ENCODE measurements at regions not wholly inside any gene's neighbourhood (a gene's known extent, or its start where the extent isn't known, plus 50 kb on each side); places are given as distances from the start of the nearest gene placed in this dataset.

DNA sequence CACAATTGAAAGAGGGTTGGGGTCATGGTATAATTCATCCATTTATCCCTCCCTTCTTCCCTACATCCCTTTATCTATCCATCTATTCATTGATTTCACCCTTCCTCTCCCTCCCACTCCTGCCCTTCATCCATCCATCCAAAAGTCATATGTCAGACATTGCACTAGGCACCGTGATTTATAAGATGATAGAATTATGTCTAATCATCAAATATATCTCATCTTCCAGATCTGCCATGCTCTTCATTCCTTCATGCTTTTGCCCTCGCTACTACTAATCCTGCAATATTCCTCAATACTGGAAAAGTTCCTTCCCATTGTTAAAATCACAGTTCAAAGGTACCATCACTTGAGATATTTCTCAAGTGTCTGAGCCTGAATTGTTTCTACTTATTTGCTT, 335.2 kb upstream of the CDH11 start:
- no peak for DNase-seq

- no peak for DNase-seq
Observed at GRCh38 chr16:65455761-65456160, 333.9 kb upstream of the CDH11 start.

GRCh38 chr16:65453646-65454045, 331.8 kb upstream of the CDH11 start:
- no peak for DNase-seq

DNA sequence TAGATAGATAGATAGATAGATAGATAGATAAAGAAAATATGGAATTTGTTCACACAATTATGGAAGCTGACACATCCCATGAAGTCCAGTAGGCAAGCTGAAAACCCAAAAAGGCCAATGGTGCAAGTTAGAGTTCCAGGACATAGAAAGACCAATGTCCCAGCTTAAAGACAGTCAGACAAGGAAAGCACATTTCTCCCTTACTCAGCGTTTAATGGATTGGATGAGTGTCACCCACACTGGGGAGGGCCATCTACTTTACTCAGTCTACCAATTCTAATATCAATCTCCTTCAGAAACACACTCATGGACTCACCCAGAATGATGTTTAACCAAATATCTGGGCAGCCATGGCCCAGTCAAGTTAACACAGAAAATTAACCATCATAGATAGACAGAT, 327.7 kb upstream of the CDH11 start:
- no peak for DNase-seq

DNA sequence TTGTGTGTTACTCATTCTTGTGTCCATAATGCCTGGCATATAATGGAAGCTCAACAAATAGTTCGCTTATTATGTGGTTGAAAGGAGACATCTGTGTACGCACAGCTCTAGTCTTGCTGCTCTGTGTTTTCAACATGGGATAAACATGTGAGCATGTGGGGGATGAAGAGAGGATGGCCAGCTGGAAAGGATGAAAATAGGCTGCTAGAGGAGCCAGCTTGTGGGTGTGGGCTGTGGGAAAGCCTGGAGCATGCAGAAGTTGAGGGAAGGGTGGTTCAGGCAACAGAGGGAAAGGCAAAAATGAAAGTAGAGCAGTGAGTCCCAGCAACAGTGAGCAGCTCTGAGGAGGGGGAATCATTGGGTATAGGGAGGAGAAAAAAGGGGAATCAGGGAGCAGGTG, 324.6 kb upstream of the CDH11 start:
- DNase-seq = peak; percentile 36

DNA sequence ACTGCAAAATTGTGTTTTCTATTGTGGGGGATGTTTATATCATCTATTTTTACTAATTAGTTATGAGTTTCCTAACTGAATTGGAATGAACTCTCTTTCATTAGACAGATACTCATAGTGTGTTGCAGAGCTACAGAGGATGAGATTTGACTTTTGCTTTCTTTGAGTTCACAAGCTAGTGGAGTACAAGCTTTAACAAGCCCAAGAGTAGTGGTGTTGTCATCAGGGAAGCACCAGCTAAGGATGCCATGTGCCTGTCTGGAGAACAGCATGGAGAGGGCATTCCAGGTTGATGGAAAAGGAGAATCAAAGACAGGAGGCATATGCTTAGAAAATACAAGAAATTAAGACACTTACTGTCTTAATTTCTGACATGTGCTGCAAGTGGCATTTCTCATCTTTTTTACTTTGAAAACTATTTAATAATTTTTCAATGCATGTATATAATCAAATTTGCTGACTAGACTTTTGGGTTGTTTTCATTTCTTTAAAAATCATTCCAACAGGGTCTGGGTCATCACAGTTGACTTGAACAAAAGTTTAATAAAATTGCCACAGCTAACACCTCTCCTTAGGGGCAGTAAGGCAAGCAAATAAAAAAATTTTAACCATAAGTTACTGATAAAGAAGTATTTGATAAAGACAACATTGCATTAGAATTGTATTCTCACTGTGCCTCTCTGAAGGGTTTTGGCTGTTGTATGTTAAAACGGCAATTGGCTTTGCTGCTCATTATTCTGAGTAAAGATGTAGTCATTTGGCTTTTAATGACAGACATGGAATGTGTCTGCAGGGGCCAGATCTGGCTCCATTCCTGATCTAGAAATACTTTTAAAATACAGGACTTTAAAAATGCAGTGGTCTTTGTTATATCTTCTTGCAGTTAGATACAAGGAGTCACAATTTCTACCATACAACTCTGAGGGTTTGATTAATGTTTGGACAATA, 323.7 kb upstream of the CDH11 start:
- no peak for DNase-seq

DNA sequence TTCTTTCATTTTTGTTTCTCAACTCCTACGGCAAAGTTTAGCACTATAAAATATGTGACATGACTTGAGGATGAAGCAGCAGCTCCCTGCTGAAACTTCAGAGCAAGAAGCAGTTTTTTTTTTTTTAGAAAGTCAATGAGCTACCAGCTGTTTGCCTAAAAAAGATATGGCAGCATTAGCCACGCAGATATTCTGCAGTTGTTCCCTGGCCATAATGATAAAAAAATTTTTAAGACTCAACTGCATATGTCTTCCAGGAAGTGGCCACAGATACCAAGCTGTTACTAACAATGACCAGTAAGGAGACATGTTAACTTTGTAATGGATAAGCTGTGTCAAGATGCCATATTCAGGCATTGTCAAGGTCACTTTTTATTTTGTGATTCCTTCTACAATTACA, 319.6 kb upstream of the CDH11 start:
- no peak for DNase-seq

- DNase-seq = no peak
Observed at GRCh38 chr16:65429504-65430181, 307.8 kb upstream of the CDH11 start.

- no peak for DNase-seq
Observed at GRCh38 chr16:65426484-65426883, 304.6 kb upstream of the CDH11 start.

GRCh38 chr16:65422934-65423333, 301.1 kb upstream of the CDH11 start:
- DNase-seq = no peak

DNA sequence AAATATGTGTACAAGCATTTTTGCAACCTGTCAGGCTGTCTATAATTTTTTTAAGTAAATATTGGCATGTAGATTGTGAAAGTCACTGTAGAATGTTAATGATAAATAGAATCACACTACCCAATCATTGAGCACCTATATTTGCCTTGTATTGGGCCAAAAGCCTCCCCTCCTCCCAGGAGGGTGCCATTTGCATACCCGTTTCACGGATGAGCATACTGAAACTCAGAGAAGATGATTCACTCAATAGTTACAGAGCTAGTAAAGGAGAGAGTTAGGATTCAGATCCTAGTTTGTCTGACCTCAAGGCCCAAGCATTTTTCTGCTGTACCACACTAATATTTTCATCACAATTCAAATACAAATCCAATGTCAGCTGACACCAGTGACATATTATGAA, 299.7 kb upstream of the CDH11 start:
- DNase-seq = no peak

GRCh38 chr16:65418435-65418834, 296.6 kb upstream of the CDH11 start:
- DNase-seq = no peak

DNA sequence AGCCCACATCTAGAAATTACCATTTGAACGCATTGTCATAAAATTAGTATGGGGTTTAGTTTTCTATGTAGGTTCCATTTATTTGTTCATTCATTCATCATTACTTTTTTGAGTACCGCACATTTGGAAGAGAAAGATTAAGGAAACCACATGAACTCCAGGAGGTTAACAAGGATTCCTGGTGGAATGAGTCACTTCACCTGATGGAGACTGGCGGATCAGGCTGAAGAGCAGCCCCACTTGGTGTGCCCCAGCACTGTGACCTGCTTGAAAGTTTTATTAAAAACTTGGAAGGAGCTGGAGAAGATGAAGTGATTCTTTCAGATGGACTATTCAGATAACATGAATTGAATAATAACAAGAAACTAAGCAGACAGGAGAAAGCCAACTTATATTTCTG, 293.6 kb upstream of the CDH11 start:
- no peak for DNase-seq

DNA sequence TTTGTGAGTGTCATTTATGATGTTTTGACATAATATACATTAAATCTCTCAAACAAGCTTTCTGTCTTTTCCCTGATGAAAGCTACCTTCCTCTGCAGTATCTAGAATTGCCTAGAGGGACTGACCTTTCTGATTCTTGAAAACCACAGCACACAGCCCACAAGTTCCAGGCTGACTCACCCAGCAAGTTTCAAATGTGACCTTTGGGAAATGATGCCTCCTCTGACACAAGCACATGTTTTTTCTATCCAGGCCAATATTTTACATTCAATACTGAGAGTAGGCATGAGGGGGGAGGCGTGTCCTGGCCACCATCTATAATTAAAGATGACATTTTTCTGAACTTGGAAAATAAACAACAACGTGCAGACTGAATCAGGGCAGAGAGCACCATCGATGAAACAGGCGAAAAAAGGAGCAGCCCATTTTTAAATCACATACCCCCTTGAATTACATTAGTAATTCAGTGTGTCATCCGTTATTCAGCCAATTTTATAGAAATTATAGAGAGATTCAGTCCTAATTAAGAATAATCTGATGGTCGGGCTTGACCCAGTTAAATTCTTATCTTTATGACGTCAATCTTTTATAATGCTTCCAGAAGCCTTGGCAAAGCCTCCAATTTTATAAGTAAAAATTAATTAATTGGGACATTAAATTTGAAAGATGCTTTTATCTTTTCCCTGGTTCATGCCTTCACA, 292.6 kb upstream of the CDH11 start:
- DNase-seq = peak; percentile 28

DNA sequence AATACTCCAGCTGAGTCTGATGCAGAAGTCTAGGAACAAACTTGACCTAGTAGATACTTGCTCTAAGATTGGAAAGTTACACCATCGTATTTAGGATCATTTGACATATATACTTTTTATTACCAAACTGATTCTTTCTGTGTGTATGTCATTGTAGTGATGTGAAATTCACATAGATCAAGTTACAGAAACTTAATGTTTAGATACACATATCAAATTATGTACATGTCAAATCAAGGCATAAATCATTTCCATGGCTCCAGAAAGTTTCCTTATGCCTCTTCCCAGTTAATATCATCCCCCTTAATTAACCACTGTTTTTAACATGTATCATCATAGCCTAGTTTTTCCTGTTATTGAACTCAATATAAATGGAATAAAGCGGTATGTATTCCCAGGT, 292.0 kb upstream of the CDH11 start:
- DNase-seq = no peak

DNA sequence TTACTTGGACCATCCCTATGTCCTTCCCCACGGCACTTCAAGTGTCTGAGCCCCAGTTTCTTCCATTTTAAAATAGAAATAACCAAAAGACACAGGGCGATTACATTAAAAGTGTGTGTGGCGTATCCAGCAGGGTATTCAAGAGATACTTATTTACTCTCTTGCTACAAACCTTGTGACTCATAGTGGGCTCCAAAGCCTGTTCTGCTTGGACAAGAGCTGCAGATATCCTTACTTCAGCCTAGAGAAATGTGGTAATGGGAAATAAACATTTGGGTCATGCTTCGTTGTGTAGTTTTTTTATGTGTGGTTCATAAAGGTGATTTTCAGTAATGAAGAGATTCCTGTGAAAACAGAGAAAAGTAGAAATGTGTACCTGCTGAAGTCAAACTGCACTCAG, 288.9 kb upstream of the CDH11 start:
- no peak for DNase-seq

DNA sequence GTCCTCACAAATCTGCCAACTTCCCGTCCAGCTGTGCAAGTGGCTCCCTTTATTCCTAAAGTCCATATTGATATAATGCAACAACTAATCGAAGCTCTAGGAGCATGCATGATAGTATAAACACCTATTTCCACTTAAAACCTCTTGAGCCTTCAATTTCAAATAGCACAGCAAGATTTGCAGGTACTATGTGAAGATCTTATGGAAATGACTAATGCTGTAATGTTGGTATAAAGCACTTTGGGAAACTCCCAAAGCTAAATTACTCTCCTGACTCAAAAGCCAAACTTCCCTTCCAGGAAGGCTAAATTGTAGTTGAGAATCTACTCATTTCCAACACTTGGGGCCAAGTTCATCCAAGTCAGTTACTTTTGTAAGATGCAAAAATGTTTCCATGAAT, 287.6 kb upstream of the CDH11 start:
- no peak for DNase-seq

GRCh38 chr16:65406933-65407332, 285.1 kb upstream of the CDH11 start:
- no peak for DNase-seq

GRCh38 chr16:65406116-65406515, 284.3 kb upstream of the CDH11 start:
- DNase-seq = no peak

GRCh38 chr16:65394281-65394680, 272.4 kb upstream of the CDH11 start:
- DNase-seq = peak; percentile 36

DNA sequence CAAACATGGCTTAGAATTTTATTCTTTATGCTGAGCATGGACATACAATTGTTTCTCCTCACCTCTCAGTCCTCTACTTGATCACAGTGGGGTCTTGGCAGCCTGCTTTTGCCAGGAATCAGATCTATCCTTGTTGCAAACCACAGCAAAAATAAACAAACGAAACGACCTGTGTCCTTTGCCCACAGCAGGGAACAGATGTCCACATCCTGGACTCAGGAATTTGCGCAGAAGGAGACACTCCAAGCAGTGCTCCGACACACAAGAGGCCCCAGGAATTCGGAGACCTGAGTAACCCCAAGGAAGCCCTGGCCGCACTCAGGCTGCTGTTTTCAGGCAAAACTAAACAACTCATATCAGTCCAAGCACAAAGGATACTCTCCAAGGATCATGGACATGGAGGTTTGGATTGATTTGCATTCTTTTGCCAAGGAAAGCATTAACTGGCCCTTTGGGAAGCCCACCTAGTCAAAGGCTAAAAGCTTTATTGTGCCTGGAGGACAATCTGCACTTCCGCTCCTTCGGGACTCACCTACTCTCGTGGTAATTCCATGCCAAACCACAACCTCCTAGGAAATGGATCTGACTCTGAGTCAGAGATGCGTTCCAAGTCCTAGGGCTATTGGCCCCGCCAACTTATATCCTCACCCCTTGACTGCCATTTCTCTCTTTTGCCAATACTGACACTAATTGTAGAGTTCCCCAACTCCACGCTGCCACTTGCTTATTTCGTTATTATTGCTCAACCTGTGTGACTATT, 271.1 kb upstream of the CDH11 start:
- no peak for DNase-seq

- DNase-seq = no peak
Observed at GRCh38 chr16:65388592-65388991, 266.7 kb upstream of the CDH11 start.

GRCh38 chr16:65386672-65387071, 264.8 kb upstream of the CDH11 start:
- no peak for DNase-seq
